ENCODE measurements at regions not wholly inside any gene's neighbourhood (a gene's known extent, or its start where the extent isn't known, plus 50 kb on each side); places are given as distances from the start of the nearest gene placed in this dataset.
A peak's percentile ranks its signal among the peaks of the same experiment; 100 is the strongest.

- Histone ChIP-seq H3K9ac (ENCODE audit: extremely low read depth, insufficient read length, low read length) (no peak overlapping the region), H4K8ac (replicated peaks; ENCODE audit: insufficient read length, low read depth, low read length) (no peak overlapping the region), H3K56ac (ENCODE audit: insufficient read length, low read depth, low read length) (no peak overlapping the region), H2BK15ac (ENCODE audit: low read depth, low read length) (no peak overlapping the region), H3K4ac (ENCODE audit: low read depth, low read length) (no peak overlapping the region), H3K4me2 (ENCODE audit: insufficient read depth, insufficient read length, low read length) (no peak overlapping the region), H4K91ac (ENCODE audit: insufficient read length, low read depth, low read length) (no peak overlapping the region), H2AFZ (ENCODE audit: low read length) (no peak overlapping the region), H2BK12ac (ENCODE audit: insufficient read length, low read depth, low read length) (no peak overlapping the region), H3K4me1 (ENCODE audit: insufficient read depth, low read length) (no peaks in the 10 kb centered on the region; the same call in 1 of the 2 replicates), H3T11ph (ENCODE audit: low read length) (no peak overlapping the region), H3K9me3 (ENCODE audit: control insufficient read depth, low read depth, low read length) (no peaks in the 10 kb centered on the region), H3K79me1 (ENCODE audit: insufficient read depth, low read depth, low read length, poor library complexity, severe bottlenecking) (no peaks in the 10 kb centered on the region), H2BK5ac (ENCODE audit: insufficient read length, low read length) (no peak overlapping the region), H2BK120ac (ENCODE audit: low read depth, low read length, poor library complexity, severe bottlenecking) (no peak overlapping the region), H3K27ac (ENCODE audit: insufficient read length, low read depth, low read length) (no peak overlapping the region), H3K23me2 (ENCODE audit: insufficient read length, low read depth, low read length, poor library complexity, severe bottlenecking) (no peaks in the 10 kb centered on the region), H3K27me3 (ENCODE audit: insufficient read depth, low read length) (no peaks in the 10 kb centered on the region), H3K18ac (ENCODE audit: insufficient read length, low read depth, low read length) (peak overlapping the region; percentile 47), H4K20me1 (ENCODE audit: control insufficient read depth, insufficient read depth, insufficient read length) (no peaks in the 10 kb centered on the region), H4K5ac (ENCODE audit: insufficient read length, low read depth, low read length) (no peak overlapping the region), H3K14ac (ENCODE audit: insufficient read depth, low read length) (no peak overlapping the region; the same call in 1 of the 2 replicates), H3K79me2 (ENCODE audit: insufficient read depth, low read length) (no peaks in the 10 kb centered on the region), H3K23ac (ENCODE audit: insufficient read length, low read depth, low read length) (no peak overlapping the region), H2BK20ac (ENCODE audit: low read depth, low read length, poor library complexity, severe bottlenecking) (no peak overlapping the region), H2AK5ac (ENCODE audit: insufficient read length, low read length) (no peak overlapping the region)
- no peaks in the 10 kb centered on the region for H3K27me3 Mint-ChIP-seq (ENCODE audit: low read depth)
- H3K9me3 Mint-ChIP-seq = peaks cover 3 to 5% of the 10 kb centered on the region in 2 experiments; a peak in 2 of 5 replicates
- no peak overlapping the region for H3K4me3 Mint-ChIP-seq
- H3K4me1 Mint-ChIP-seq = peaks cover 3 to 4% of the 10 kb centered on the region in 2 experiments; a peak in 3 of 4 replicates
- no peak for TF ChIP-seq CTCF (conservative IDR thresholded peaks at IDR 0.05)
- no peak overlapping the region for H3K27ac Mint-ChIP-seq
- no CpG with 5 or more reads among the region's 3 CpGs for WGBS (ENCODE audit: extremely low coverage, insufficient read length, low lambda C conversion rate)
- no peak for DNase-seq
- H3K36me3 Mint-ChIP-seq (ENCODE audit: insufficient read depth in 1 of 3, low read depth in 3 of 3) = no peaks in the 10 kb centered on the region; a peak in 1 of 7 replicates
Measured at GRCh38 chr1:172883387-172883791, 167.4 kb downstream of the TNFSF18 start.

Measured in H9 (cell line).